ENCODE measurements at regions not wholly inside any gene's neighbourhood (a gene's known extent, or its start where the extent isn't known, plus 50 kb on each side); places are given as distances from the start of the nearest gene placed in this dataset.
A peak's percentile ranks its signal among the peaks of the same experiment; 100 is the strongest.

- in situ Hi-C loops (cut with MboI), result no loop called here
- H3K9ac ChIP-seq, result no peak overlapping the region
- WGBS, 2 experiments (ENCODE audit: low coverage in 1 of 2, low lambda C conversion rate in 2 of 2, missing lambda C conversion rate in 2 of 2), result 86 to 91% methylated on average over 2 of the region's 2 CpGs
- no peaks in the 10 kb centered on the region for H3K9me2 ChIP-seq (ENCODE audit: insufficient read depth)
- H3K27me3 ChIP-seq (replicated peaks; ENCODE audit: insufficient read depth), result no peaks in the 10 kb centered on the region
- no peak for DNase-seq
- H3K4me3 ChIP-seq, result no peak overlapping the region
- H3K79me2 ChIP-seq (ENCODE audit: insufficient read depth), result no peaks in the 10 kb centered on the region
- no peaks in the 10 kb centered on the region for H3K9me3 ChIP-seq (ENCODE audit: low read depth)
- H2AFZ ChIP-seq, result no peak overlapping the region
- no peaks in the 10 kb centered on the region for H3K36me3 ChIP-seq (ENCODE audit: low read depth)
- no peak overlapping the region for H3K4me2 ChIP-seq (ENCODE audit: unreplicated experiment)
- no peaks in the 10 kb centered on the region for H3F3A ChIP-seq (ENCODE audit: insufficient read depth)
- no peak overlapping the region for H3K27ac ChIP-seq
- no peaks in the 10 kb centered on the region for H3K4me1 ChIP-seq (ENCODE audit: insufficient read depth)
- no peaks in the 10 kb centered on the region for H4K20me1 ChIP-seq (ENCODE audit: insufficient read depth)
- no peak for TF ChIP-seq EZH2phosphoT487 (IDR thresholded peaks at IDR 0.05; ENCODE audit: insufficient read depth, low read depth)
- TF ChIP-seq EZH2 (IDR thresholded peaks at IDR 0.05; ENCODE audit: insufficient read depth, poor library complexity, severe bottlenecking), result no peak
Measured at GRCh38 chr12:93152617-93153016, 223.5 kb upstream of the EEA1 start.

GRCh38 chr12:93153321-93153720 lies 224.2 kb upstream of the EEA1 start:
- H2AFZ ChIP-seq, result no peak overlapping the region
- peak; percentile 58 for DNase-seq
- TF ChIP-seq EZH2phosphoT487 (IDR thresholded peaks at IDR 0.05; ENCODE audit: insufficient read depth, low read depth) (no peak), EZH2 (IDR thresholded peaks at IDR 0.05; ENCODE audit: insufficient read depth, poor library complexity, severe bottlenecking) (no peak)

GRCh38 chr12:93154096-93154728 lies 223.5 kb upstream of the NUDT4 start:
- H3F3A ChIP-seq (ENCODE audit: insufficient read depth), result no peaks in the 10 kb centered on the region
- WGBS, 2 experiments (ENCODE audit: low coverage in 1 of 2, low lambda C conversion rate in 2 of 2, missing lambda C conversion rate in 2 of 2), result 93 to 97% methylated on average over 5 of the region's 5 CpGs
- in situ Hi-C loops (cut with MboI), result no loop called here
- no peak overlapping the region for H2AFZ ChIP-seq
- no peaks in the 10 kb centered on the region for H3K36me3 ChIP-seq (ENCODE audit: low read depth)
- no peak overlapping the region for H3K27ac ChIP-seq
- H3K4me2 ChIP-seq (ENCODE audit: unreplicated experiment), result no peak overlapping the region
- H4K20me1 ChIP-seq (ENCODE audit: insufficient read depth), result no peaks in the 10 kb centered on the region
- no peaks in the 10 kb centered on the region for H3K79me2 ChIP-seq (ENCODE audit: insufficient read depth)
- H3K9me2 ChIP-seq (ENCODE audit: insufficient read depth), result no peaks in the 10 kb centered on the region
- no peak overlapping the region for H3K9ac ChIP-seq
- DNase-seq, result no peak
- no peaks in the 10 kb centered on the region for H3K9me3 ChIP-seq (ENCODE audit: low read depth)
- H3K4me1 ChIP-seq (ENCODE audit: insufficient read depth), result no peaks in the 10 kb centered on the region
- TF ChIP-seq EZH2 (IDR thresholded peaks at IDR 0.05; ENCODE audit: insufficient read depth, poor library complexity, severe bottlenecking), result no peak
- TF ChIP-seq EZH2phosphoT487 (IDR thresholded peaks at IDR 0.05; ENCODE audit: insufficient read depth, low read depth), result no peak
- H3K27me3 ChIP-seq (replicated peaks; ENCODE audit: insufficient read depth), result no peaks in the 10 kb centered on the region
- no peak overlapping the region for H3K4me3 ChIP-seq

More at GRCh38 chr12:93153321-93153720, 224.2 kb upstream of the EEA1 start:
- H4K20me1 ChIP-seq (ENCODE audit: insufficient read depth), result no peaks in the 10 kb centered on the region
- H3K4me2 ChIP-seq (ENCODE audit: unreplicated experiment), result no peak overlapping the region
- no peak overlapping the region for H3K27ac ChIP-seq
- no peak overlapping the region for H3K9ac ChIP-seq
- H3K9me2 ChIP-seq (ENCODE audit: insufficient read depth), result no peaks in the 10 kb centered on the region
- WGBS, 2 experiments (ENCODE audit: low coverage in 1 of 2, low lambda C conversion rate in 2 of 2, missing lambda C conversion rate in 2 of 2), result 86 to 93% methylated on average over 3 of the region's 3 CpGs
- H3K27me3 ChIP-seq (replicated peaks; ENCODE audit: insufficient read depth), result no peaks in the 10 kb centered on the region
- no peak overlapping the region for H3K4me3 ChIP-seq
- no peaks in the 10 kb centered on the region for H3K4me1 ChIP-seq (ENCODE audit: insufficient read depth)
- in situ Hi-C loops (cut with MboI), result no loop called here
- H3K9me3 ChIP-seq (ENCODE audit: low read depth), result no peaks in the 10 kb centered on the region
- H3F3A ChIP-seq (ENCODE audit: insufficient read depth), result no peaks in the 10 kb centered on the region
- no peaks in the 10 kb centered on the region for H3K36me3 ChIP-seq (ENCODE audit: low read depth)
- no peaks in the 10 kb centered on the region for H3K79me2 ChIP-seq (ENCODE audit: insufficient read depth)

- Histone ChIP-seq H2AFZ (no peak overlapping the region), H3K27me3 (replicated peaks; ENCODE audit: insufficient read depth) (no peaks in the 10 kb centered on the region), H3K4me3 (no peak overlapping the region), H3K27ac (no peak overlapping the region), H3K9me2 (ENCODE audit: insufficient read depth) (no peaks in the 10 kb centered on the region), H3F3A (ENCODE audit: insufficient read depth) (no peaks in the 10 kb centered on the region), H3K4me2 (ENCODE audit: unreplicated experiment) (no peak overlapping the region), H3K36me3 (ENCODE audit: low read depth) (no peaks in the 10 kb centered on the region), H3K79me2 (ENCODE audit: insufficient read depth) (no peaks in the 10 kb centered on the region), H3K4me1 (ENCODE audit: insufficient read depth) (no peaks in the 10 kb centered on the region), H3K9me3 (ENCODE audit: low read depth) (no peaks in the 10 kb centered on the region), H3K9ac (no peak overlapping the region), H4K20me1 (ENCODE audit: insufficient read depth) (no peaks in the 10 kb centered on the region)
- 78 to 82% methylated on average over 11 of the region's 11 CpGs for WGBS, 2 experiments (ENCODE audit: low coverage in 1 of 2, low lambda C conversion rate in 2 of 2, missing lambda C conversion rate in 2 of 2)
- TF ChIP-seq EZH2phosphoT487 (IDR thresholded peaks at IDR 0.05; ENCODE audit: insufficient read depth, low read depth) (no peak), EZH2 (IDR thresholded peaks at IDR 0.05; ENCODE audit: insufficient read depth, poor library complexity, severe bottlenecking) (no peak)
- in situ Hi-C loops (cut with MboI), result no loop called here
- DNase-seq, result peak; percentile 51
Measured at GRCh38 chr12:93154753-93155480, 222.8 kb upstream of the NUDT4 start.
